Type B pancreatic cell (in vitro differentiated cells): ENCODE measurements at regions not wholly inside any gene's neighbourhood (a gene's known extent, or its start where the extent isn't known, plus 50 kb on each side); places are given as distances from the start of the nearest gene placed in this dataset.

ENCODE experiments used
- DNase-seq: peaks from one replicate; pipeline ENCODE4 v3.0.0; 2021; ENCODE audit warnings: mixed read lengths; ENCODE audit not compliant: unreplicated experiment; ENCODE audit errors: extremely low spot score
- H3K27ac Mint-ChIP-seq: 2 replicates; pipeline ENCODE4 v1.8.0; 2021; ENCODE audit warnings: mild to moderate bottlenecking, mixed read lengths
- H3K27me3 Mint-ChIP-seq: 2 replicates; pipeline ENCODE4 v1.8.0; 2021; ENCODE audit warnings: mixed read lengths
- H3K36me3 Mint-ChIP-seq: 2 replicates; pipeline ENCODE4 v1.8.0; 2021; ENCODE audit warnings: mixed read lengths
- H3K4me1 Mint-ChIP-seq: one replicate; pipeline ENCODE4 v1.8.0; 2021; ENCODE audit warnings: mixed read lengths; ENCODE audit not compliant: unreplicated experiment
- H3K4me3 Mint-ChIP-seq: 2 replicates; pipeline ENCODE4 v1.8.0; 2021; ENCODE audit warnings: mild to moderate bottlenecking, mixed read lengths
- H3K9me3 Mint-ChIP-seq: 2 replicates; pipeline ENCODE4 v1.8.0; 2021; ENCODE audit warnings: mixed read lengths
- CTCF ChIP-seq: fragments of 200-600 bp; sonication (generic); conservative IDR thresholded peaks from 2 replicates; pipeline ENCODE4 v1.5.0; 2021; ENCODE audit warnings: antibody characterized with exemption, mild to moderate bottlenecking

- H3K36me3 Mint-ChIP-seq = peaks cover 4% of the 10 kb centered on the region
- peaks cover 17% of the 10 kb centered on the region for H3K4me1 Mint-ChIP-seq
- peak; percentile 47 for TF ChIP-seq CTCF
- no peaks in the 10 kb centered on the region for H3K27me3 Mint-ChIP-seq
- DNase-seq = no peak
- H3K9me3 Mint-ChIP-seq = no peaks in the 10 kb centered on the region
- H3K4me3 Mint-ChIP-seq = no peak overlapping the region
- no peak overlapping the region for H3K27ac Mint-ChIP-seq
Measured at GRCh38 chr13:50512474-50513299, 330.8 kb downstream of the DLEU7 start.

- no peaks in the 10 kb centered on the region for H3K9me3 Mint-ChIP-seq
- H3K36me3 Mint-ChIP-seq = peaks cover 4% of the 10 kb centered on the region
- H3K27ac Mint-ChIP-seq = no peak overlapping the region
- H3K4me3 Mint-ChIP-seq = peak overlapping the region; percentile 3
- DNase-seq = no peak
- H3K4me1 Mint-ChIP-seq = peaks cover 24% of the 10 kb centered on the region
- no peak for TF ChIP-seq CTCF
- H3K27me3 Mint-ChIP-seq = no peaks in the 10 kb centered on the region
Measured at GRCh38 chr13:50513300-50513877, 330.1 kb downstream of the DLEU7 start.

GRCh38 chr13:50514249-50514648, 329.2 kb downstream of the DLEU7 start:
- Mint-ChIP-seq H3K27ac (no peak overlapping the region), H3K4me1 (peaks cover 31% of the 10 kb centered on the region), H3K9me3 (no peaks in the 10 kb centered on the region), H3K27me3 (no peaks in the 10 kb centered on the region), H3K4me3 (no peak overlapping the region), H3K36me3 (peaks cover 3% of the 10 kb centered on the region)
- no peak for DNase-seq
- TF ChIP-seq CTCF = no peak

- DNase-seq = no peak
- no peaks in the 10 kb centered on the region for H3K36me3 Mint-ChIP-seq
- no peaks in the 10 kb centered on the region for H3K9me3 Mint-ChIP-seq
- H3K27ac Mint-ChIP-seq = no peak overlapping the region
- no peak for TF ChIP-seq CTCF
- H3K27me3 Mint-ChIP-seq = peaks cover 9% of the 10 kb centered on the region
- no peak overlapping the region for H3K4me3 Mint-ChIP-seq
- H3K4me1 Mint-ChIP-seq = peaks cover 53% of the 10 kb centered on the region
Measured at GRCh38 chr13:50518131-50518530, 325.4 kb downstream of the DLEU7 start.

- Mint-ChIP-seq H3K27ac (no peak overlapping the region), H3K4me1 (peaks cover 57% of the 10 kb centered on the region), H3K27me3 (peaks cover 9% of the 10 kb centered on the region), H3K4me3 (no peak overlapping the region), H3K36me3 (no peaks in the 10 kb centered on the region), H3K9me3 (no peaks in the 10 kb centered on the region)
- no peak for TF ChIP-seq CTCF
- DNase-seq = no peak
Measured at GRCh38 chr13:50518781-50519201, 324.7 kb downstream of the DLEU7 start.
